ENCODE measurements at regions not wholly inside any gene's neighbourhood (a gene's known extent, or its start where the extent isn't known, plus 50 kb on each side); places are given as distances from the start of the nearest gene placed in this dataset.

DNA sequence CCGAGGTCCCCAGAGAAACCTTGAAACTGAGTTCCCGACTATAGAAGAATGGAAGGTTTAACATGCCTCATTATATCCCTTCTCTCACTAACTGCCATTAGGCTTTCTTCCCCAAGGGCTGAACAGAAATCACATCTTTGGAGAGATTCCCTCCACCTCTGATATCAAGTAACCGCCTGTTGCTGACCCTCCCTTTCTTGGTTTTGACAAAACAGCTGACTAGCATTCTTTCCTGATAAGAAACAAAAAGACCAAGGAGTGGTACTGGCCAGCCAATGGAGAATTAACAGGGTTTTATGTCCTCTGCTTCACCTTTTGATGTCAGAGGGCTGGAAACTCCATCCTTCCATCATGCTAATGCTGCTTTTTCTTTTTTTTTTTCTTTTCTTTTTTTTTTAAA, 176.6 kb upstream of the ADGRB3 start:
- no peak overlapping the region for H2BK5ac ChIP-seq (ENCODE audit: low read length)
- no peak for DNase-seq (ENCODE audit: low spot score)
- H4K91ac ChIP-seq (ENCODE audit: low read depth, low read length, poor library complexity) = no peak overlapping the region
- no peak overlapping the region for H2AK5ac ChIP-seq (ENCODE audit: low read depth, low read length)
- no peaks in the 10 kb centered on the region for H3K36me3 ChIP-seq (replicated peaks in 1 of 2; ENCODE audit: control insufficient read depth in 2 of 2, insufficient read depth in 2 of 2, low read length in 2 of 2)
- H2BK12ac ChIP-seq (ENCODE audit: low read length) = no peak overlapping the region
- H3K79me1 ChIP-seq (ENCODE audit: low read depth, low read length) = no peaks in the 10 kb centered on the region
- H2BK15ac ChIP-seq (ENCODE audit: low read length) = no peak overlapping the region
- no peak overlapping the region for H4K8ac ChIP-seq (ENCODE audit: low read depth, low read length)
- H2AFZ ChIP-seq (ENCODE audit: low read length) = no peak overlapping the region
- no peak overlapping the region for H3K23ac ChIP-seq (ENCODE audit: low read depth, low read length, poor library complexity)
- no peak overlapping the region for H2BK120ac ChIP-seq (ENCODE audit: low read depth, low read length)
- no peak overlapping the region for H3K4ac ChIP-seq (ENCODE audit: low read length)
- H3K4me1 ChIP-seq (ENCODE audit: control insufficient read depth in 2 of 2, insufficient read depth in 1 of 2, low read depth in 1 of 2, low read length in 2 of 2) = no peaks in the 10 kb centered on the region
- H3K9me3 ChIP-seq (replicated peaks in 1 of 2; ENCODE audit: control insufficient read depth in 2 of 2, insufficient read depth in 1 of 2, low read depth in 1 of 2, low read length in 2 of 2) = peaks cover 0 to 3% of the 10 kb centered on the region in 2 donors
- no peak overlapping the region for H3K18ac ChIP-seq (ENCODE audit: low read length)
- H3K27me3 ChIP-seq (ENCODE audit: control insufficient read depth in 3 of 3, insufficient read depth in 3 of 3, low read depth in 1 of 3, low read length in 3 of 3) = no peaks in the 10 kb centered on the region
- H3K9ac ChIP-seq (ENCODE audit: low read depth, low read length, poor library complexity) = no peak overlapping the region
- no peak overlapping the region for H3K4me2 ChIP-seq (ENCODE audit: insufficient read depth, low read length, poor library complexity, severe bottlenecking)
- H3K14ac ChIP-seq (ENCODE audit: low read length) = no peak overlapping the region
- no peak overlapping the region for H3K4me3 ChIP-seq (ENCODE audit: low read length in 2 of 2)
- no CpG with 5 or more reads among the region's 3 CpGs for WGBS, 2 donors (ENCODE audit: extremely low coverage in 2 of 2, insufficient read length in 2 of 2, insufficient replicate concordance in 1 of 2)
- no peak overlapping the region for H3K27ac ChIP-seq (replicated peaks; ENCODE audit: low read length)

DNA sequence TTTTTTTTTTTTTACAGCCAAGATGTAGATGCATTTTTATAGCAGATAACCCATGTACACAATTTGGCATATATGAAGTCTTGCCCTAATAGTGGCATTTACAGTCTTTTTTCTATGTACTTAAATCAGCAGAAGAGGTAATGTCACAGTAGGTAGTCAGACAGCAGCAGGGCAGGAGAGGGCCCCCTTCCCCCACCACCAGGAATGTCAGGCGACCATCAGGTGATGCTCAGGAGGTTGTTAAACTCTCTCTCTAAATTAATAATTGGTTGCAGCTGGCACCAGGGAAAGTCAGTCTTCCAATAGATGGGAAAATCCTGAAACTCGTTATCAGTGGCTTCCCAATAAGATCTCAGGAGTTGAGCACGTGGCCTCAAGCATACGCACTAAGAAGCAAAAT, 188.0 kb upstream of the ADGRB3 start:
- Histone ChIP-seq H3K27me3 (ENCODE audit: control insufficient read depth in 3 of 3, insufficient read depth in 3 of 3, low read depth in 1 of 3, low read length in 3 of 3) (no peaks in the 10 kb centered on the region), H2AFZ (ENCODE audit: low read length) (peak overlapping the region; percentile 40), H4K8ac (ENCODE audit: low read depth, low read length) (no peak overlapping the region), H3K4me1 (ENCODE audit: control insufficient read depth in 2 of 2, insufficient read depth in 1 of 2, low read depth in 1 of 2, low read length in 2 of 2) (no peaks in the 10 kb centered on the region), H2BK5ac (ENCODE audit: low read length) (no peak overlapping the region), H3K4me3 (ENCODE audit: low read length in 2 of 2) (no peak overlapping the region), H3K4ac (ENCODE audit: low read length) (no peak overlapping the region), H2BK12ac (ENCODE audit: low read length) (no peak overlapping the region), H3K4me2 (ENCODE audit: insufficient read depth, low read length, poor library complexity, severe bottlenecking) (no peak overlapping the region), H4K91ac (ENCODE audit: low read depth, low read length, poor library complexity) (no peak overlapping the region), H3K36me3 (replicated peaks in 1 of 2; ENCODE audit: control insufficient read depth in 2 of 2, insufficient read depth in 2 of 2, low read length in 2 of 2) (no peaks in the 10 kb centered on the region), H3K9me3 (replicated peaks in 1 of 2; ENCODE audit: control insufficient read depth in 2 of 2, insufficient read depth in 1 of 2, low read depth in 1 of 2, low read length in 2 of 2) (no peaks in the 10 kb centered on the region), H3K23ac (ENCODE audit: low read depth, low read length, poor library complexity) (no peak overlapping the region), H3K9ac (ENCODE audit: low read depth, low read length, poor library complexity) (no peak overlapping the region), H3K27ac (replicated peaks; ENCODE audit: low read length) (no peak overlapping the region), H2BK120ac (ENCODE audit: low read depth, low read length) (no peak overlapping the region), H3K18ac (ENCODE audit: low read length) (no peak overlapping the region), H3K14ac (ENCODE audit: low read length) (no peak overlapping the region), H2AK5ac (ENCODE audit: low read depth, low read length) (no peak overlapping the region), H2BK15ac (ENCODE audit: low read length) (no peak overlapping the region), H3K79me1 (ENCODE audit: low read depth, low read length) (no peaks in the 10 kb centered on the region)
- DNase-seq (ENCODE audit: low spot score) = no peak
- no CpG with 5 or more reads among the region's 4 CpGs for WGBS, 2 donors (ENCODE audit: extremely low coverage in 2 of 2, insufficient read length in 2 of 2, insufficient replicate concordance in 1 of 2)

DNA sequence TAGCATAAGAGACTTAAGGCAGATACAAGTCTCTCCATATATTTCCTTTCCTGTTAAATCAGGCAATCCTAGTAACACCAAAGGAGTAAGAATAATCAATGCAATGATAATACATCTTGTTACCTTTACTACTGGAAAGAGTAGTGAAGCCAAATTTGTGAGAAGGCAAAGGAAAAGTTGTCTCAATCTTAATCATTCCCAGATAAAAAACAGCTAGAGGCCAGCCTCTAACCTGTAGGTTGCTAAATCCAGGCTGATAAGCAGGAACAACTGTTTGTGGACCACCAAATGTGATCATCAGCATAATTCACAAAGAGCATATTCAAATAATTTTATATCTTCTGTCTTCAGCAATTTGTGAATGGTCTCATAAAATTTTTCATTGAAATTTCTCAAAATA, 189.2 kb upstream of the ADGRB3 start:
- Histone ChIP-seq H3K27me3 (ENCODE audit: control insufficient read depth in 3 of 3, insufficient read depth in 3 of 3, low read depth in 1 of 3, low read length in 3 of 3) (no peaks in the 10 kb centered on the region), H3K14ac (ENCODE audit: low read length) (no peak overlapping the region), H3K36me3 (replicated peaks in 1 of 2; ENCODE audit: control insufficient read depth in 2 of 2, insufficient read depth in 2 of 2, low read length in 2 of 2) (no peaks in the 10 kb centered on the region), H2BK12ac (ENCODE audit: low read length) (no peak overlapping the region), H3K27ac (replicated peaks; ENCODE audit: low read length) (no peak overlapping the region), H3K9ac (ENCODE audit: low read depth, low read length, poor library complexity) (no peak overlapping the region), H3K4me3 (ENCODE audit: low read length in 2 of 2) (no peak overlapping the region), H3K4me2 (ENCODE audit: insufficient read depth, low read length, poor library complexity, severe bottlenecking) (no peak overlapping the region), H2AFZ (ENCODE audit: low read length) (no peak overlapping the region), H3K79me1 (ENCODE audit: low read depth, low read length) (no peaks in the 10 kb centered on the region), H3K18ac (ENCODE audit: low read length) (no peak overlapping the region), H4K91ac (ENCODE audit: low read depth, low read length, poor library complexity) (no peak overlapping the region), H4K8ac (ENCODE audit: low read depth, low read length) (no peak overlapping the region), H3K9me3 (replicated peaks in 1 of 2; ENCODE audit: control insufficient read depth in 2 of 2, insufficient read depth in 1 of 2, low read depth in 1 of 2, low read length in 2 of 2) (no peaks in the 10 kb centered on the region), H2BK120ac (ENCODE audit: low read depth, low read length) (no peak overlapping the region), H2BK5ac (ENCODE audit: low read length) (no peak overlapping the region), H2AK5ac (ENCODE audit: low read depth, low read length) (no peak overlapping the region), H3K23ac (ENCODE audit: low read depth, low read length, poor library complexity) (no peak overlapping the region), H3K4ac (ENCODE audit: low read length) (no peak overlapping the region), H3K4me1 (ENCODE audit: control insufficient read depth in 2 of 2, insufficient read depth in 1 of 2, low read depth in 1 of 2, low read length in 2 of 2) (no peaks in the 10 kb centered on the region), H2BK15ac (ENCODE audit: low read length) (no peak overlapping the region)
- DNase-seq (ENCODE audit: low spot score) = no peak

DNA sequence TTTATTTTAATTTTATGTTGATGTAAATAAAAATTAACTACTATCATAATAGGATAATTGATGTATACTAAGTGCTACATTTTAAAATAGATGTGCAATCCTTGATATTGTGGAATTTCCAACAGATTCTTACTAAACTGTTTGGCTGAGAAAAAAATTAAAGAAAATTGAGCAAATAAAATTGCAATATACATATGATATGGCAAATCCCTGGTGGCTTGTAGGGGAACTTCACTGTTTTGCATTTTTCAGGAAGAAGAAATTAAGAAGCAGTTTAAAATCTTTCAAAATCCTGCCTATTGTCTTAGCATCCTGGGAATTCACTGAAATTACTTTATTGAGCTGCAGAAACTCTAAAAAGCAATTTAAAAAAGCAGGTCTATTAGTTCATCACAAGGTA, 191.4 kb upstream of the ADGRB3 start:
- no peak overlapping the region for H3K18ac ChIP-seq (ENCODE audit: low read length)
- H3K4me3 ChIP-seq (ENCODE audit: low read length in 2 of 2) = no peak overlapping the region
- no peak overlapping the region for H2BK120ac ChIP-seq (ENCODE audit: low read depth, low read length)
- H3K79me1 ChIP-seq (ENCODE audit: low read depth, low read length) = no peaks in the 10 kb centered on the region
- H3K27ac ChIP-seq (replicated peaks; ENCODE audit: low read length) = no peak overlapping the region
- no peak overlapping the region for H2BK15ac ChIP-seq (ENCODE audit: low read length)
- no peaks in the 10 kb centered on the region for H3K36me3 ChIP-seq (replicated peaks in 1 of 2; ENCODE audit: control insufficient read depth in 2 of 2, insufficient read depth in 2 of 2, low read length in 2 of 2)
- H3K4ac ChIP-seq (ENCODE audit: low read length) = no peak overlapping the region
- H2AFZ ChIP-seq (ENCODE audit: low read length) = no peak overlapping the region
- no peak overlapping the region for H3K9ac ChIP-seq (ENCODE audit: low read depth, low read length, poor library complexity)
- no peaks in the 10 kb centered on the region for H3K4me1 ChIP-seq (ENCODE audit: control insufficient read depth in 2 of 2, insufficient read depth in 1 of 2, low read depth in 1 of 2, low read length in 2 of 2)
- no peak overlapping the region for H4K8ac ChIP-seq (ENCODE audit: low read depth, low read length)
- H3K4me2 ChIP-seq (ENCODE audit: insufficient read depth, low read length, poor library complexity, severe bottlenecking) = no peak overlapping the region
- H4K91ac ChIP-seq (ENCODE audit: low read depth, low read length, poor library complexity) = no peak overlapping the region
- no peak overlapping the region for H2BK5ac ChIP-seq (ENCODE audit: low read length)
- no peak for DNase-seq (ENCODE audit: low spot score)
- no peaks in the 10 kb centered on the region for H3K27me3 ChIP-seq (ENCODE audit: control insufficient read depth in 3 of 3, insufficient read depth in 3 of 3, low read depth in 1 of 3, low read length in 3 of 3)
- no peak overlapping the region for H3K23ac ChIP-seq (ENCODE audit: low read depth, low read length, poor library complexity)
- no peak overlapping the region for H3K14ac ChIP-seq (ENCODE audit: low read length)
- no peak overlapping the region for H2BK12ac ChIP-seq (ENCODE audit: low read length)
- H2AK5ac ChIP-seq (ENCODE audit: low read depth, low read length) = no peak overlapping the region
- H3K9me3 ChIP-seq (replicated peaks in 1 of 2; ENCODE audit: control insufficient read depth in 2 of 2, insufficient read depth in 1 of 2, low read depth in 1 of 2, low read length in 2 of 2) = no peaks in the 10 kb centered on the region

Measured in neuronal stem cell (in vitro differentiated cells).